GM18951 (cell line): ENCODE measurements at regions not wholly inside any gene's neighbourhood (a gene's known extent, or its start where the extent isn't known, plus 50 kb on each side); places are given as distances from the start of the nearest gene placed in this dataset.

Experiments used
- POLR2A ChIP-seq: IDR thresholded peaks from 4 replicates; pipeline ENCODE4 v1.6.1; 2011; ENCODE audit warnings: mild to moderate bottlenecking; ENCODE audit not compliant: insufficient read length, insufficient read depth; ENCODE audit errors: extremely low read depth
- in situ Hi-C: fragments of 300-500 bp; cut with MboI; formaldehyde crosslinking; loops from one replicate; pipeline ENCODE4 v1.12.0; 2022; ENCODE audit warnings: low sequenced_read_pairs, mixed read lengths, inconsistent platforms; ENCODE audit not compliant: unreplicated experiment

- TF ChIP-seq POLR2A, result no peak
- in situ Hi-C loops, result no loop called here
Measured at GRCh38 chr19:28874742-28875141, 338.2 kb downstream of the UQCRFS1 start.

DNA sequence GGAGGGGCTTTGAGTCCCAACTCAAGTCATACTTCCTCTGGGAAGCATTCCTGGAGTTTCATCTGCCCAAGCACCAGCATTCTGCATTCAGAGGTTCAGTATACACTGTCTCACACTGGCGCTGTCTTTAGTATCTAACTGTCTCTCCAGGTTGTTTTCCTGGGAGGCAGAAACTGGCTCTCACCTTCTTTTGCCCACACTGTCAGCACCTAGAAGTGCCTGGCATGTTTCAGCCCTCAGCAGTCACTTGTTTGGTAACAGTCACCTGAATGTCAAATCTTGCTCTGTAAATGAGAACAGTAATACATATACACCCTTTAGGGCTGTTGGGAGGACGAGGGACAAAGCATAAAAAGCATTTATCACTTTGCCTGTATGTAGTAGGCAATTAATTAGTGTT lies 339.6 kb downstream of the UQCRFS1 start:
- in situ Hi-C loops, result no loop called here
- no peak for TF ChIP-seq POLR2A

DNA sequence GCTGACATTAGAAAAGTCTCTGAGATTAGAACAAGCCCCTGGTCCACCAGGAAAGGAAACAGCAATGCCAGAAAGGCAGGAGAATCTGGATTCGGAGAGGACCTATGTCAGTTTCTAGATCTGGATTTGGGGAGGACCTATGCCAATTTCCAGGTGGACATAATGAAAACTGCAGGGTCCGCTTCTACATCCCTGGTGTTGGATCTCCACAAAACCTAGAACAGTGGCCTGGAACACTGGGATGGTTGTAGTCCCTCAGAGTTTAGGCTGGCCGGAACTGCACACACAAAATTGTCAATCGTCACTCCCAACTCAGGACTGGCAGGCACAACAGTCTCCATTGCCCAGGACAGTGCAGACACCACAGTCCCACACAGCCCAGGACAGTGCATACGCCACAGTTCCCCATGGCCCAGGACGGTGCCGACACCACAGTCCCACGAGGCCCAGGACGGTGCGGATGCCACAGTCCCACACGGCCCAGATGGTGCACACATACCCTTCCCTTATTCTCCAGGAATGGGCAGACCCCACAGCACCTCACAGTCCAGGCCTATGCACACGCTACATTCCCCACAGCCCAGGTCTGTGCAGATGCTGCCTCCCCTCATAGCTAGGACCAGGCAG lies 341.7 kb downstream of the UQCRFS1 start:
- in situ Hi-C loops, result no loop called here

GRCh38 chr19:28869459-28869858 lies 343.5 kb downstream of the UQCRFS1 start:
- TF ChIP-seq POLR2A, result no peak
- in situ Hi-C loops, result no loop called here

More for the DNA sequence above, 341.7 kb downstream of the UQCRFS1 start:
- no peak for TF ChIP-seq POLR2A

- no peak for TF ChIP-seq POLR2A
- in situ Hi-C loops, result no loop called here
Measured at GRCh38 chr19:28868836-28869235, 344.1 kb downstream of the UQCRFS1 start.

GRCh38 chr19:28867978-28868377 lies 345.0 kb downstream of the UQCRFS1 start:
- TF ChIP-seq POLR2A, result no peak
- in situ Hi-C loops, result no loop called here

- in situ Hi-C loops, result no loop called here
- TF ChIP-seq POLR2A, result no peak
Measured at GRCh38 chr19:28864577-28865042, 348.3 kb downstream of the UQCRFS1 start.

DNA sequence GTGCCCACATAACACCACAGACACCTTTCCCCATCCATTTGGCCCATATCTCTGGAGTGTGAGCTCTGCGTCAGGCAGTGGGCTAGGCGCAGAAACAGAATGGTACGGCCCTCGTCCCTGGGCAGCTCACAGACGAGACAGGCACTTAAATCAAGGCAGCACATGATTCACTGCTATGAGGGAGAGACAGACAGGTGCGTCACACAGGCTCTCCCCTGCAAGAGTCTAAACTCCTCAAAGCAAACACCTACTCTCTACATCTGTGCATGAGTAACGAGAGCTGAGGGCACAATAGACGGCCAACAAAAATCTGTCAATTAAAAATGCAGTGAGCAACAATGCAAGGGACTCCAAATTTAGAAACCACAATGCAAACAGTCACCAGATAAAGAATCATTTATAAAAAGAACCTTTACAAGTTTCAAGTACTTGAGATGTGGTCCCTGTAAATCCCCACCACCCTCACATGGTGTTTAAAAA lies 348.9 kb downstream of the UQCRFS1 start:
- no peak for TF ChIP-seq POLR2A
- in situ Hi-C loops, result no loop called here

DNA sequence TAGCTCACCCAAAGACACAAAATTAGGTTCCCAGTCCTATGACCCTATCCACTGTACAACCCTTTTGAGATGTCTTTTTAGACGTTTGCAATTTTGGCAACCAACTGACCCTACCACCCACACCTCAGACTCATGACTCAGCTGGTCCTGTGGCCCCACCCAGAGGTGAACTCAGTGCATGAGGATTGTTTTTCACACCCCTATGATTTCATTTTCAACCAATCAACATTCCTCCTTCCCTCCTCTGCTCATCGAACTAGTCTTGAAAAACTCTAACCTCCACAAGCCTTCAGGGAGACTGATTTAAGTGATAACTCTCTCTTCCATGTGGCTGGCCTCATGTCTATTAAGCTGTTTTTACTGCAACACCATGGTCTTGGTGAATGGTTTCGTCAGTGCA lies 350.7 kb downstream of the UQCRFS1 start:
- TF ChIP-seq POLR2A, result no peak
- in situ Hi-C loops, result no loop called here

DNA sequence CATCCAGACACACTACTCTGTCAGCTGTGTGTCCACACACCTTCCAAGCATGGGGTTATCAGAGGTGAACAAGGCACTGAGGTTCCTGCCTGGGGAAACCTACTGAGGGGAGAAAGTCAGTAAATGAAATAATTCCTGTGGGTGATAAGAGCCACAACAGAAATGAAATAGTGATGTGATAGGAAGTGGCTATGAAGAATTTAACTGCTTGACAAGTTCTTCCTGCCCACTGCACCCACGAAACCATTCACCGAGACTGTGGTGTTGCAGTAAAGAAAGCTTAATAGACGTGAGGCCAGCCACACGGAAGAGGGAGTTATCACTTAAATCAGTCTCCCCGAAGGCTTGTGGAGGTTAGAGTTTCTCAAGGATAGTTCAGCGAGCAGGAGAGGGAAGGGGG lies 353.1 kb downstream of the UQCRFS1 start:
- TF ChIP-seq POLR2A, result no peak
- in situ Hi-C loops, result no loop called here

GRCh38 chr19:28858933-28859332 lies 354.0 kb downstream of the UQCRFS1 start:
- in situ Hi-C loops, result no loop called here
- TF ChIP-seq POLR2A, result no peak

GRCh38 chr19:28857967-28858366 lies 355.0 kb downstream of the UQCRFS1 start:
- in situ Hi-C loops, result no loop called here

GRCh38 chr19:28855216-28855615 lies 357.7 kb downstream of the UQCRFS1 start:
- in situ Hi-C loops, result no loop called here
- TF ChIP-seq POLR2A, result no peak

More at GRCh38 chr19:28857967-28858366, 355.0 kb downstream of the UQCRFS1 start:
- TF ChIP-seq POLR2A, result no peak

- in situ Hi-C loops, result no loop called here
- TF ChIP-seq POLR2A, result no peak
Measured at GRCh38 chr19:28847468-28847867, 365.5 kb downstream of the UQCRFS1 start.
